HFFc6 (cell line): ENCODE measurements at regions not wholly inside any gene's neighbourhood (a gene's known extent, or its start where the extent isn't known, plus 50 kb on each side); places are given as distances from the start of the nearest gene placed in this dataset.

Experiments
- DNase-seq: peaks from one replicate; pipeline ENCODE4 v3.0.0-alpha.2; 2018
- H3K27ac Mint-ChIP-seq: 2 replicates; pipeline ENCODE4 v1.8.0; 2020; ENCODE audit warnings: mild to moderate bottlenecking, mixed read lengths
- H3K27me3 Mint-ChIP-seq: 2 replicates; pipeline ENCODE4 v1.8.0; 2021; ENCODE audit warnings: mild to moderate bottlenecking, moderate library complexity, mixed read lengths; ENCODE audit not compliant: insufficient read depth
- H3K36me3 Mint-ChIP-seq: 2 replicates; pipeline ENCODE4 v1.8.0; 2021; ENCODE audit warnings: low read depth, mixed read lengths
- H3K4me1 Mint-ChIP-seq: 2 replicates; pipeline ENCODE4 v1.8.0; 2020; ENCODE audit warnings: low read depth, mixed read lengths
- H3K4me3 Mint-ChIP-seq: 2 replicates; pipeline ENCODE4 v1.8.0; 2020; ENCODE audit warnings: mild to moderate bottlenecking, moderate library complexity, mixed read lengths
- H3K9me3 Mint-ChIP-seq: 2 replicates; pipeline ENCODE4 v1.8.0; 2020; ENCODE audit warnings: mild to moderate bottlenecking, mixed read lengths
- CTCF ChIP-seq: fragments of 200-600 bp; sonication (generic); IDR thresholded peaks from 2 replicates; pipeline ENCODE4 v1.5.0; 2021; ENCODE audit warnings: antibody characterized with exemption, mild to moderate bottlenecking

- Mint-ChIP-seq H3K27me3 (peaks cover 8% of the 10 kb centered on the region), H3K27ac (peak overlapping the region; percentile 42), H3K9me3 (no peaks in the 10 kb centered on the region), H3K4me3 (peak overlapping the region; percentile 56), H3K4me1 (peaks cover 22% of the 10 kb centered on the region), H3K36me3 (no peaks in the 10 kb centered on the region)
- no peak for TF ChIP-seq CTCF
- DNase-seq = peak; percentile 76
These were observed 200.5 kb upstream of the LRTM1 start for GRCh38 chr3:55128225-55128823.

- H3K27ac Mint-ChIP-seq = peak overlapping the region; percentile 9
- H3K9me3 Mint-ChIP-seq = no peaks in the 10 kb centered on the region
- no peak for TF ChIP-seq CTCF
- H3K36me3 Mint-ChIP-seq = no peaks in the 10 kb centered on the region
- peaks cover 8% of the 10 kb centered on the region for H3K27me3 Mint-ChIP-seq
- H3K4me3 Mint-ChIP-seq = no peak overlapping the region; the same call in none of the 2 replicates
- DNase-seq = no peak
- H3K4me1 Mint-ChIP-seq = peaks cover 20% of the 10 kb centered on the region
These were observed 199.7 kb upstream of the LRTM1 start for GRCh38 chr3:55127565-55127964.

- no peak for DNase-seq
- no peak for TF ChIP-seq CTCF
- H3K4me3 Mint-ChIP-seq = no peak overlapping the region
- no peaks in the 10 kb centered on the region for H3K9me3 Mint-ChIP-seq
- peaks cover 8% of the 10 kb centered on the region for H3K27me3 Mint-ChIP-seq
- peaks cover 20% of the 10 kb centered on the region for H3K4me1 Mint-ChIP-seq
- H3K27ac Mint-ChIP-seq = no peak overlapping the region
- peaks cover 5% of the 10 kb centered on the region; the same call in 1 of the 2 replicates for H3K36me3 Mint-ChIP-seq
These were observed 196.5 kb upstream of the LRTM1 start for GRCh38 chr3:55124371-55124770.
